ENCODE measurements at regions not wholly inside any gene's neighbourhood (a gene's known extent, or its start where the extent isn't known, plus 50 kb on each side); places are given as distances from the start of the nearest gene placed in this dataset.
"Not testable (repeated sequence)": the region's sequence is repeated elsewhere in the genome, so short reads cannot be mapped to it uniquely, and the experiment has no call there.

- H3K4me3 ChIP-seq (ENCODE audit: low read depth, low read length), result no peak overlapping the region
- DNase-seq (ENCODE audit: low read depth), result no peak
- no peak for TF ChIP-seq CTCF (IDR thresholded peaks at IDR 0.05; ENCODE audit: insufficient read depth, low read length)
These were observed 59.2 kb downstream of the IL12A start for GRCh38 chr3:160047876-160048275.

GRCh38 chr3:160049038-160049437, 60.4 kb downstream of the IL12A start:
- H3K4me3 ChIP-seq (ENCODE audit: low read depth, low read length), result no peak overlapping the region
- no peak for TF ChIP-seq CTCF (IDR thresholded peaks at IDR 0.05; ENCODE audit: insufficient read depth, low read length)
- DNase-seq (ENCODE audit: low read depth), result no peak

GRCh38 chr3:160049565-160049964, 60.9 kb downstream of the IL12A start:
- no peak for TF ChIP-seq CTCF (IDR thresholded peaks at IDR 0.05; ENCODE audit: insufficient read depth, low read length)
- DNase-seq (ENCODE audit: low read depth), result no peak
- no peak overlapping the region for H3K4me3 ChIP-seq (ENCODE audit: low read depth, low read length)

GRCh38 chr3:160049988-160050387, 61.4 kb downstream of the IL12A start:
- DNase-seq (ENCODE audit: low read depth), result no peak
- TF ChIP-seq CTCF (IDR thresholded peaks at IDR 0.05; ENCODE audit: insufficient read depth, low read length), result no peak
- H3K4me3 ChIP-seq (ENCODE audit: low read depth, low read length), result no peak overlapping the region

- H3K4me3 ChIP-seq (ENCODE audit: low read depth, low read length), result no peak overlapping the region
- DNase-seq (ENCODE audit: low read depth), result peak; percentile 61
- no peak for TF ChIP-seq CTCF (IDR thresholded peaks at IDR 0.05; ENCODE audit: insufficient read depth, low read length)
These were observed 63.9 kb downstream of the IL12A start for GRCh38 chr3:160052385-160053047.

GRCh38 chr3:160053048-160053391, 64.4 kb downstream of the IL12A start:
- TF ChIP-seq CTCF (IDR thresholded peaks at IDR 0.05; ENCODE audit: insufficient read depth, low read length), result no peak
- no peak for DNase-seq (ENCODE audit: low read depth)
- no peak overlapping the region for H3K4me3 ChIP-seq (ENCODE audit: low read depth, low read length)

GRCh38 chr3:160054862-160055261, 66.2 kb downstream of the IL12A start:
- DNase-seq (ENCODE audit: low read depth); H3K4me3 ChIP-seq (ENCODE audit: low read depth, low read length): not testable (repeated sequence)
